ENCODE measurements at regions not wholly inside any gene's neighbourhood (a gene's known extent, or its start where the extent isn't known, plus 50 kb on each side); places are given as distances from the start of the nearest gene placed in this dataset.

GRCh38 chr5:93054424-93055163, 526.4 kb downstream of the NR2F1-AS1 start:
- Histone ChIP-seq H3K9me2 (replicated peaks; ENCODE audit: low read depth, low read length) (no peaks in the 10 kb centered on the region), H3K4me1 (ENCODE audit: insufficient read depth, low read length, poor library complexity, severe bottlenecking) (no peaks in the 10 kb centered on the region), H3K9me3 (ENCODE audit: insufficient read depth, low read depth, low read length) (no peaks in the 10 kb centered on the region), H4K20me1 (ENCODE audit: insufficient read depth, low read length, poor library complexity, severe bottlenecking) (no peaks in the 10 kb centered on the region), H3F3A (ENCODE audit: low read depth) (no peaks in the 10 kb centered on the region), H3K4me2 (ENCODE audit: low read depth, low read length, poor library complexity, severe bottlenecking) (no peak overlapping the region), H2AFZ (ENCODE audit: low read length) (no peak overlapping the region), H3K36me3 (ENCODE audit: insufficient read depth, low read length) (no peaks in the 10 kb centered on the region), H3K27me3 (ENCODE audit: insufficient read depth, low read length, poor library complexity, severe bottlenecking) (no peaks in the 10 kb centered on the region), H3K9ac (ENCODE audit: low read depth, low read length, poor library complexity, severe bottlenecking) (no peak overlapping the region), H3K79me2 (ENCODE audit: insufficient read depth, low read length) (no peaks in the 10 kb centered on the region), H3K4me3 (ENCODE audit: low read length, poor library complexity, severe bottlenecking) (no peak overlapping the region)
- TF ChIP-seq CTCF (conservative IDR thresholded peaks at IDR 0.05; ENCODE audit: low read length) (no peak), EZH2phosphoT487 (IDR thresholded peaks at IDR 0.05; ENCODE audit: borderline replicate concordance) (no peak)

GRCh38 chr5:93053825-93054224, 527.2 kb downstream of the NR2F1-AS1 start:
- Histone ChIP-seq H3K9me2 (replicated peaks; ENCODE audit: low read depth, low read length) (no peaks in the 10 kb centered on the region), H2AFZ (ENCODE audit: low read length) (no peak overlapping the region), H3K79me2 (ENCODE audit: insufficient read depth, low read length) (no peaks in the 10 kb centered on the region), H3K36me3 (ENCODE audit: insufficient read depth, low read length) (no peaks in the 10 kb centered on the region), H3K9me3 (ENCODE audit: insufficient read depth, low read depth, low read length) (no peaks in the 10 kb centered on the region), H3K9ac (ENCODE audit: low read depth, low read length, poor library complexity, severe bottlenecking) (no peak overlapping the region), H3K4me1 (ENCODE audit: insufficient read depth, low read length, poor library complexity, severe bottlenecking) (no peaks in the 10 kb centered on the region), H3K4me2 (ENCODE audit: low read depth, low read length, poor library complexity, severe bottlenecking) (no peak overlapping the region), H3K4me3 (ENCODE audit: low read length, poor library complexity, severe bottlenecking) (no peak overlapping the region), H3K27me3 (ENCODE audit: insufficient read depth, low read length, poor library complexity, severe bottlenecking) (no peaks in the 10 kb centered on the region), H3F3A (ENCODE audit: low read depth) (no peaks in the 10 kb centered on the region), H4K20me1 (ENCODE audit: insufficient read depth, low read length, poor library complexity, severe bottlenecking) (no peaks in the 10 kb centered on the region)
- no peak for TF ChIP-seq EZH2phosphoT487 (IDR thresholded peaks at IDR 0.05; ENCODE audit: borderline replicate concordance)
- TF ChIP-seq CTCF (conservative IDR thresholded peaks at IDR 0.05; ENCODE audit: low read length), result no peak

- Histone ChIP-seq H3K9ac (ENCODE audit: low read depth, low read length, poor library complexity, severe bottlenecking) (no peak overlapping the region), H3K4me2 (ENCODE audit: low read depth, low read length, poor library complexity, severe bottlenecking) (no peak overlapping the region), H3K36me3 (ENCODE audit: insufficient read depth, low read length) (no peaks in the 10 kb centered on the region), H3K9me3 (ENCODE audit: insufficient read depth, low read depth, low read length) (no peaks in the 10 kb centered on the region), H3K79me2 (ENCODE audit: insufficient read depth, low read length) (no peaks in the 10 kb centered on the region), H3K4me1 (ENCODE audit: insufficient read depth, low read length, poor library complexity, severe bottlenecking) (no peaks in the 10 kb centered on the region), H3F3A (ENCODE audit: low read depth) (no peaks in the 10 kb centered on the region), H3K27me3 (ENCODE audit: insufficient read depth, low read length, poor library complexity, severe bottlenecking) (no peaks in the 10 kb centered on the region), H3K4me3 (ENCODE audit: low read length, poor library complexity, severe bottlenecking) (no peak overlapping the region), H4K20me1 (ENCODE audit: insufficient read depth, low read length, poor library complexity, severe bottlenecking) (no peaks in the 10 kb centered on the region), H3K9me2 (replicated peaks; ENCODE audit: low read depth, low read length) (no peaks in the 10 kb centered on the region), H2AFZ (ENCODE audit: low read length) (no peak overlapping the region)
- TF ChIP-seq EZH2phosphoT487 (IDR thresholded peaks at IDR 0.05; ENCODE audit: borderline replicate concordance), result no peak
- no peak for TF ChIP-seq CTCF (conservative IDR thresholded peaks at IDR 0.05; ENCODE audit: low read length)
These were observed 532.2 kb downstream of the NR2F1-AS1 start for GRCh38 chr5:93048858-93049257.

Measured in Loucy (cell line).